IMR-90 (cell line): ENCODE measurements at regions not wholly inside any gene's neighbourhood (a gene's known extent, or its start where the extent isn't known, plus 50 kb on each side); places are given as distances from the start of the nearest gene placed in this dataset.

Experiments
- ATAC-seq: fragments of 200-7000 bp; cut with Tn5 transposase; 2 replicates; pipeline ENCODE4 v1.9.1; 2020; ENCODE audit warnings: low read depth, mild to moderate bottlenecking, moderate library complexity
- BruUV-seq: library from RNA; stranded (reverse); fragments of 400-500 nt; replicated peaks from 2 replicates; lab custom pipeline; 2021; lab: Mats Ljungman, UMichigan
- CTCF ChIA-PET: fragments of 300-600 bp; formaldehyde crosslinking; extraction: SDS; loops from one replicate; lab custom pipeline; 2021; ENCODE audit warnings: antibody characterized with exemption; lab: Yijun Ruan, JAX
- POLR2A ChIA-PET: fragments of 300-600 bp; sonication (Branson Sonifier 250); formaldehyde crosslinking; loops from one replicate; lab custom pipeline; 2022; ENCODE audit warnings: antibody characterized with exemption; ENCODE audit not compliant: unreplicated experiment; lab: Charles Lee
- DNase-seq: peaks from one replicate; pipeline ENCODE4 v3.0.0; 2013
- H2AFZ ChIP-seq: replicated peaks from 2 replicates; pipeline ENCODE3; 2013; ENCODE audit warnings: low read length, mild to moderate bottlenecking; ENCODE audit not compliant: poor library complexity
- H2AK5ac ChIP-seq: 2 replicates; pipeline ENCODE4 v1.6.1; 2013; ENCODE audit warnings: low read depth, low read length, inconsistent platforms
- H2AK9ac ChIP-seq: replicated peaks from 2 replicates; pipeline ENCODE3; 2013; ENCODE audit warnings: mild to moderate bottlenecking, low read depth, low read length, moderate library complexity; ENCODE audit not compliant: poor library complexity
- H2BK120ac ChIP-seq: 2 replicates; pipeline ENCODE4 v1.6.1; 2013; ENCODE audit warnings: low read depth, low read length, inconsistent platforms
- H2BK15ac ChIP-seq: 3 replicates; pipeline ENCODE4 v1.6.1; 2013; ENCODE audit warnings: low read depth, low read length, inconsistent platforms
- H2BK20ac ChIP-seq: 2 replicates; pipeline ENCODE4 v1.6.1; 2013; ENCODE audit warnings: low read depth, mild to moderate bottlenecking, inconsistent platforms, low read length, moderate library complexity
- H2BK5ac ChIP-seq: 2 replicates; pipeline ENCODE4 v1.6.1; 2013; ENCODE audit warnings: mild to moderate bottlenecking, low read depth, low read length, inconsistent platforms; ENCODE audit not compliant: poor library complexity, severe bottlenecking
- H3K14ac ChIP-seq: replicated peaks from 2 replicates; pipeline ENCODE4 v1.6.1; 2013; ENCODE audit warnings: low read depth, low read length, inconsistent platforms
- H3K18ac ChIP-seq: 2 replicates; pipeline ENCODE4 v1.6.1; 2013; ENCODE audit warnings: low read depth, low read length, control low read depth
- H3K23ac ChIP-seq: 2 replicates; pipeline ENCODE4 v1.6.1; 2013; ENCODE audit warnings: low read depth, low read length, inconsistent platforms
- H3K27ac ChIP-seq: 2 replicates; pipeline ENCODE4 v1.5.1; 2013; ENCODE audit warnings: mild to moderate bottlenecking, control low read depth, low read length; ENCODE audit not compliant: insufficient read depth
- H3K27me3 ChIP-seq: 2 replicates; pipeline ENCODE4 v1.6.1; 2013; ENCODE audit warnings: low read length; ENCODE audit not compliant: control insufficient read depth, insufficient read depth
- H3K36me3 ChIP-seq: 2 replicates; pipeline ENCODE4 v1.6.1; 2013; ENCODE audit warnings: low read length, mixed read lengths; ENCODE audit not compliant: control insufficient read depth, insufficient read depth
- H3K4ac ChIP-seq: 2 replicates; pipeline ENCODE4 v1.6.1; 2013; ENCODE audit warnings: low read depth, low read length, inconsistent platforms
- H3K4me1 ChIP-seq: 2 replicates; pipeline ENCODE4 v1.6.1; 2013; ENCODE audit warnings: low read length, mixed read lengths; ENCODE audit not compliant: control insufficient read depth, insufficient read depth
- H3K4me2 ChIP-seq: 2 replicates; pipeline ENCODE4 v1.6.1; 2013; ENCODE audit warnings: low read depth, mild to moderate bottlenecking, control low read depth, low read length, moderate library complexity
- H3K4me3 ChIP-seq: 2 replicates; pipeline ENCODE4 v1.5.1; 2013; ENCODE audit warnings: low read depth, mild to moderate bottlenecking, control low read depth, low read length, moderate library complexity; ENCODE audit not compliant: insufficient read depth
- H3K56ac ChIP-seq: 2 replicates; pipeline ENCODE4 v1.6.1; 2013; ENCODE audit warnings: low read length, inconsistent platforms; ENCODE audit not compliant: insufficient read depth; ENCODE audit errors: extremely low read depth
- H3K79me1 ChIP-seq, 2 experiments: 2 replicates each; pipeline ENCODE4 v1.6.1; 2013; ENCODE audit warnings: low read length in 2 of 2, inconsistent platforms in 1 of 2, low read depth in 1 of 2
- H3K9ac ChIP-seq: 2 replicates; pipeline ENCODE4 v1.6.1; 2013; ENCODE audit warnings: low read depth, low read length, control low read depth
- H3K9me1 ChIP-seq: 2 replicates; pipeline ENCODE4 v1.6.1; 2013; ENCODE audit warnings: low read length, inconsistent platforms; ENCODE audit not compliant: insufficient read depth
- H3K9me3 ChIP-seq: 2 replicates; pipeline ENCODE4 v1.6.1; 2013; ENCODE audit warnings: low read length; ENCODE audit not compliant: control insufficient read depth, insufficient read depth
- H4K20me1 ChIP-seq: 2 replicates; pipeline ENCODE4 v1.6.1; 2013; ENCODE audit warnings: low read length, inconsistent platforms; ENCODE audit not compliant: insufficient read depth
- H4K5ac ChIP-seq: 2 replicates; pipeline ENCODE4 v1.6.1; 2013; ENCODE audit warnings: mild to moderate bottlenecking, low read depth, low read length, control low read depth
- H4K8ac ChIP-seq, 2 experiments: 2 replicates each; pipeline ENCODE4 v1.6.1; 2013; ENCODE audit warnings: low read depth in 2 of 2, low read length in 2 of 2, control low read depth in 1 of 2, inconsistent platforms in 1 of 2
- H4K91ac ChIP-seq: 2 replicates; pipeline ENCODE4 v1.6.1; 2013; ENCODE audit warnings: low read depth, low read length, inconsistent platforms; ENCODE audit not compliant: insufficient read depth
- BHLHE40 ChIP-seq: fragments of 150-350 bp; IDR thresholded peaks from 2 replicates; pipeline ENCODE4 v1.6.1; 2016; ENCODE audit warnings: mild to moderate bottlenecking, low read depth, low read length
- CEBPB ChIP-seq: IDR thresholded peaks from 2 replicates; pipeline ENCODE4 v1.6.1; 2012; ENCODE audit warnings: low read depth, low read length, improper control_type of control experiment
- CHD1 ChIP-seq: IDR thresholded peaks from 2 replicates; pipeline ENCODE4 v1.6.1; 2012; ENCODE audit warnings: low read depth, low read length, improper control_type of control experiment
- FOS ChIP-seq: fragments of 150-350 bp; IDR thresholded peaks from 2 replicates; pipeline ENCODE4 v1.6.1; 2016; ENCODE audit warnings: low read depth, low read length
- MAFK ChIP-seq: IDR thresholded peaks from 2 replicates; pipeline ENCODE4 v1.6.1; 2012; ENCODE audit warnings: low read depth, low read length, improper control_type of control experiment
- MAZ ChIP-seq: IDR thresholded peaks from 2 replicates; pipeline ENCODE4 v1.6.1; 2012; ENCODE audit warnings: low read depth, mild to moderate bottlenecking, low read length, improper control_type of control experiment, moderate library complexity, borderline replicate concordance
- NFE2L2 ChIP-seq: fragments of 150-350 bp; IDR thresholded peaks from 2 replicates; pipeline ENCODE4 v1.6.1; 2016; ENCODE audit warnings: low read depth, mild to moderate bottlenecking, low read length
- POLR2A ChIP-seq: IDR thresholded peaks from 2 replicates; pipeline ENCODE4 v1.6.1; 2012; ENCODE audit warnings: mild to moderate bottlenecking, low read depth, low read length
- RAD21 ChIP-seq: IDR thresholded peaks from 2 replicates; pipeline ENCODE4 v1.6.1; 2012; ENCODE audit warnings: low read length, improper control_type of control experiment
- RCOR1 ChIP-seq: IDR thresholded peaks from 2 replicates; pipeline ENCODE4 v1.6.1; 2012; ENCODE audit warnings: mild to moderate bottlenecking, low read length, improper control_type of control experiment; ENCODE audit not compliant: insufficient replicate concordance
- SMC3 ChIP-seq: fragments of 150-350 bp; IDR thresholded peaks from 2 replicates; pipeline ENCODE4 v1.6.1; 2016; ENCODE audit warnings: low read depth, mild to moderate bottlenecking, antibody characterized with exemption, low read length, moderate library complexity
- WGBS, 2 experiments: methylation state at CpG; one replicate each; pipeline versions ENCODE4 v1.1.5 to v1.1.7; 2013; ENCODE audit warnings: missing lambda C conversion rate in 2 of 2; ENCODE audit not compliant: insufficient read length in 1 of 2; ENCODE audit errors: extremely low coverage in 2 of 2; 5-methylcytosine and 5-hydroxymethylcytosine counted together
- dilution Hi-C: fragments of 300-500 bp; cut with HindIII; formaldehyde crosslinking; loops from one replicate; pipeline ENCODE4 v1.14.3; 2018; ENCODE audit warnings: low sequenced_read_pairs; ENCODE audit not compliant: unreplicated experiment
- in situ Hi-C: fragments of 300-500 bp; cut with MboI; formaldehyde crosslinking; loops from 3 replicates; pipeline ENCODE4 v1.14.3; 2019; ENCODE audit warnings: low sequenced_read_pairs, inconsistent platforms, mixed read lengths
- intact Hi-C: fragments of 100-400 bp; cut with micrococcal nuclease; formaldehyde crosslinking; loops from 2 replicates; pipeline ENCODE4 v1.10.0; 2022
- TF ChIP-seq, protein P1 (sequence below): fragments of 150-350 bp; IDR thresholded peaks from 2 replicates; pipeline ENCODE4 v1.6.1; 2017; ENCODE audit warnings: mild to moderate bottlenecking, antibody characterized with exemption, low read length, low read depth
- TF ChIP-seq, protein P2 (sequence below): fragments of 150-350 bp; IDR thresholded peaks from 2 replicates; pipeline ENCODE4 v1.6.1; 2016; ENCODE audit warnings: low read depth, mild to moderate bottlenecking, low read length, moderate library complexity, borderline replicate concordance

DNA sequence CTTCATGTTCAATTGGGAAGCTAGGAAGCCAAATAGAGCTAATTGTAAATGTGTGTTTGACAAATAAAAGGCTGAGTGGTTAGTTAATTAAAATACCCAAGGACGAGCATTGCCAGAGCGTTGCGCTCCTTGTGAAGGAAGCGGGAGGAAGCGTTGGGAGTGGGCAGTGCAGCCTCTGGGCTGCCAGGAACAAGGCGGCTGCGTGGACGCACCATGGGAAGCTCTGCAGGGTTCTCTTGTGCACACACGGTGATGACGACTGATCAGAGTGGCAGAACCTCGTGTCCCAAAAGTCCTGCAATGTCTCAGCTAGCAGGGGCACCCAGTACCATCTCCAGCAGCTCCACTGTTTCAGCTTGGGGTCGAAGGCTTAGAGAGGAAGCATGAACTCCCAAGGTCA is 546.6 kb upstream of the TMEM132C start:
- Histone ChIP-seq H2BK20ac (no peak overlapping the region), H3K9me3 (peaks cover 7% of the 10 kb centered on the region), H2AFZ (no peak overlapping the region), H3K27ac (no peak overlapping the region), H2AK9ac (no peak overlapping the region), H3K4me3 (no peak overlapping the region), H3K79me1 (no peaks in the 10 kb centered on the region), H3K9me1 (no peaks in the 10 kb centered on the region), H4K91ac (no peak overlapping the region), H2BK120ac (no peak overlapping the region), H2BK15ac (no peak overlapping the region), H3K4me1 (no peaks in the 10 kb centered on the region), H3K56ac (no peak overlapping the region), H2AK5ac (no peak overlapping the region), H3K36me3 (no peaks in the 10 kb centered on the region), H3K9ac (no peak overlapping the region), H4K8ac (no peak overlapping the region), H2BK5ac (no peak overlapping the region), H3K23ac (no peak overlapping the region), H3K14ac (no peak overlapping the region), H4K5ac (no peak overlapping the region), H3K4me2 (no peak overlapping the region), H3K27me3 (no peaks in the 10 kb centered on the region), H3K18ac (no peak overlapping the region), H3K4ac (no peak overlapping the region), H4K20me1 (no peaks in the 10 kb centered on the region)
- dilution Hi-C loops, result no loop called here
- intact Hi-C loops, result no loop called here
- no peak for TF ChIP-seq RAD21
- no peak for TF ChIP-seq FOS
- no peak for TF ChIP-seq CHD1
- no peak for TF ChIP-seq MAFK
- no peak for TF ChIP-seq SMC3
- no peak for TF ChIP-seq RCOR1
- no peak for TF ChIP-seq NFE2L2
- no peak for TF ChIP-seq BHLHE40
- TF ChIP-seq, protein P1, sequence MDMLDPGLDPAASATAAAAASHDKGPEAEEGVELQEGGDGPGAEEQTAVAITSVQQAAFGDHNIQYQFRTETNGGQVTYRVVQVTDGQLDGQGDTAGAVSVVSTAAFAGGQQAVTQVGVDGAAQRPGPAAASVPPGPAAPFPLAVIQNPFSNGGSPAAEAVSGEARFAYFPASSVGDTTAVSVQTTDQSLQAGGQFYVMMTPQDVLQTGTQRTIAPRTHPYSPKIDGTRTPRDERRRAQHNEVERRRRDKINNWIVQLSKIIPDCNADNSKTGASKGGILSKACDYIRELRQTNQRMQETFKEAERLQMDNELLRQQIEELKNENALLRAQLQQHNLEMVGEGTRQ, result no peak
- no peak for TF ChIP-seq CEBPB
- TF ChIP-seq, protein P2, sequence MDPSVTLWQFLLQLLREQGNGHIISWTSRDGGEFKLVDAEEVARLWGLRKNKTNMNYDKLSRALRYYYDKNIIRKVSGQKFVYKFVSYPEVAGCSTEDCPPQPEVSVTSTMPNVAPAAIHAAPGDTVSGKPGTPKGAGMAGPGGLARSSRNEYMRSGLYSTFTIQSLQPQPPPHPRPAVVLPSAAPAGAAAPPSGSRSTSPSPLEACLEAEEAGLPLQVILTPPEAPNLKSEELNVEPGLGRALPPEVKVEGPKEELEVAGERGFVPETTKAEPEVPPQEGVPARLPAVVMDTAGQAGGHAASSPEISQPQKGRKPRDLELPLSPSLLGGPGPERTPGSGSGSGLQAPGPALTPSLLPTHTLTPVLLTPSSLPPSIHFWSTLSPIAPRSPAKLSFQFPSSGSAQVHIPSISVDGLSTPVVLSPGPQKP, result no peak
- no peak for TF ChIP-seq MAZ
- TF ChIP-seq POLR2A, result no peak
- ChIA-PET POLR2A (no interaction called here), CTCF (no interaction called here)
- whole genome bisulfite sequencing, 2 experiments, result 63% methylated on average over 7 of the region's 12 CpGs; no CpG with 5 or more reads in 1 of the 2 experiments
- ATAC-seq, result no peak
- in situ Hi-C loops, result no loop called here
- no peak for DNase-seq
- BruUV-seq, result no TSS peak
